ENCODE measurements at regions not wholly inside any gene's neighbourhood (a gene's known extent, or its start where the extent isn't known, plus 50 kb on each side); places are given as distances from the start of the nearest gene placed in this dataset.
A peak's percentile ranks its signal among the peaks of the same experiment; 100 is the strongest.

DNA sequence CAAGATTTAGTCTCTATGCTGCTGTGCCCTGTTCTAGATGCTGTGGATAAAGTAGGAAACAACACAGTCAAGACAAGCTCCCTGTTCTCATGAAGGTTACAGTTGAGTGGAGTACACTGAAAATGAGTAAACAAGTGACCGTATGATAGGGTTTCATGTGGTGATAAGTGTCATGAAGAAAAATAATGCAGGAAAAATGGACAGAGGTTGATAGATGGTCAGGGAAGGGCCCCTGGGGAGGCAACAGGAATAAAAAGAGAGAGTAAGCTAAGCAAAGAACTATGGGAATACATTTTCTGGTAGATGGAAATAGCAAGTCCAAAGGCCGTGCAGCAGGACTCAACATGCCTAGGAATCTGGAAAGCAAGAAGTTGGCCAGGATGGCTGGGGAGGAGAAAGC, 394.0 kb downstream of the DTHD1 start:
- Mint-ChIP-seq H3K4me3 (no peak overlapping the region), H3K4me1 (no peaks in the 10 kb centered on the region), H3K9me3 (peaks cover 0 to 6% (median 2%) of the 10 kb centered on the region in 7 donors), H3K36me3 (no peaks in the 10 kb centered on the region), H3K27me3 (ENCODE audit: low read depth in 3 of 3) (peaks cover 0 to 3% (median 1%) of the 10 kb centered on the region in 3 donors), H3K27ac (peak overlapping the region in 2 of 7 donors; percentile 3 to 50)
- H3K4me2 ChIP-seq (replicated peaks; ENCODE audit: extremely low read depth, low read length, poor library complexity, severe bottlenecking): no peak overlapping the region
- H4K20me1 ChIP-seq (ENCODE audit: insufficient read depth, low read length): no peaks in the 10 kb centered on the region
- no peaks in the 10 kb centered on the region for H3K27me3 ChIP-seq (ENCODE audit: control insufficient read depth in 2 of 2, insufficient read depth in 2 of 2, low read length in 2 of 2)
- H3K9me3 ChIP-seq (replicated peaks in 1 of 2; ENCODE audit: control insufficient read depth in 1 of 2, insufficient read depth in 1 of 2, low read length in 2 of 2): no peaks in the 10 kb centered on the region
- H3K27ac ChIP-seq (ENCODE audit: low read depth in 1 of 2, low read length in 2 of 2): no peak overlapping the region
- no peak overlapping the region for H2AFZ ChIP-seq (ENCODE audit: insufficient read depth, low read depth, low read length, poor library complexity, severe bottlenecking)
- no peaks in the 10 kb centered on the region for H3K79me2 ChIP-seq (ENCODE audit: insufficient read depth, low read length)
- H3K4me3 ChIP-seq (replicated peaks in 1 of 3; ENCODE audit: low read depth in 2 of 3, low read length in 3 of 3): no peak overlapping the region
- no peak for DNase-seq
- H3K4me1 ChIP-seq (ENCODE audit: control insufficient read depth in 1 of 2, insufficient read depth in 2 of 2, low read length in 2 of 2): no peaks in the 10 kb centered on the region
- H3K36me3 ChIP-seq (replicated peaks in 1 of 2; ENCODE audit: control insufficient read depth in 1 of 2, insufficient read depth in 2 of 2, low read length in 2 of 2): no peaks in the 10 kb centered on the region
- 83% methylated on average over 1 of the region's 2 CpGs for WGBS (ENCODE audit: insufficient coverage)
- TF ChIP-seq CTCF (IDR thresholded peaks at IDR 0.05): no peak
- intact Hi-C loops (cut with micrococcal nuclease): no loop called here
- no peak overlapping the region for H3K9ac ChIP-seq (ENCODE audit: insufficient read depth, low read length, poor library complexity, severe bottlenecking)

GRCh38 chr4:36676139-36677050, 395.0 kb downstream of the DTHD1 start:
- Mint-ChIP-seq H3K27me3 (ENCODE audit: low read depth in 3 of 3) (peaks cover 0 to 3% (median 0%) of the 10 kb centered on the region in 3 donors), H3K27ac (no peak overlapping the region), H3K4me3 (no peak overlapping the region), H3K36me3 (no peaks in the 10 kb centered on the region), H3K9me3 (peaks cover 0 to 6% (median 2%) of the 10 kb centered on the region in 7 donors), H3K4me1 (no peaks in the 10 kb centered on the region)
- Histone ChIP-seq H3K4me1 (ENCODE audit: control insufficient read depth in 1 of 2, insufficient read depth in 2 of 2, low read length in 2 of 2) (no peaks in the 10 kb centered on the region), H3K27me3 (ENCODE audit: control insufficient read depth in 2 of 2, insufficient read depth in 2 of 2, low read length in 2 of 2) (no peaks in the 10 kb centered on the region), H4K20me1 (ENCODE audit: insufficient read depth, low read length) (no peaks in the 10 kb centered on the region), H3K27ac (ENCODE audit: low read depth in 1 of 2, low read length in 2 of 2) (no peak overlapping the region), H3K36me3 (replicated peaks in 1 of 2; ENCODE audit: control insufficient read depth in 1 of 2, insufficient read depth in 2 of 2, low read length in 2 of 2) (no peaks in the 10 kb centered on the region), H3K9ac (ENCODE audit: insufficient read depth, low read length, poor library complexity, severe bottlenecking) (no peak overlapping the region), H3K4me2 (replicated peaks; ENCODE audit: extremely low read depth, low read length, poor library complexity, severe bottlenecking) (no peak overlapping the region), H3K9me3 (replicated peaks in 1 of 2; ENCODE audit: control insufficient read depth in 1 of 2, insufficient read depth in 1 of 2, low read length in 2 of 2) (no peaks in the 10 kb centered on the region), H3K4me3 (replicated peaks in 1 of 3; ENCODE audit: low read depth in 2 of 3, low read length in 3 of 3) (no peak overlapping the region), H2AFZ (ENCODE audit: insufficient read depth, low read depth, low read length, poor library complexity, severe bottlenecking) (no peak overlapping the region), H3K79me2 (ENCODE audit: insufficient read depth, low read length) (no peaks in the 10 kb centered on the region)
- intact Hi-C loops (cut with micrococcal nuclease): no loop called here
- no peak for TF ChIP-seq CTCF (IDR thresholded peaks at IDR 0.05)
- WGBS (ENCODE audit: insufficient coverage): no CpG with 5 or more reads among the region's 5 CpGs
- DNase-seq: no peak
